Omental fat pad (tissue), 3 donors: ENCODE measurements at regions not wholly inside any gene's neighbourhood (a gene's known extent, or its start where the extent isn't known, plus 50 kb on each side); places are given as distances from the start of the nearest gene placed in this dataset.

ENCODE experiments used
- ATAC-seq: fragments of 150-250 bp; one replicate; pipeline ENCODE4 v1.9.1; 2016; ENCODE audit warnings: mild to moderate bottlenecking, moderate library complexity; ENCODE audit not compliant: low FRiP score
- DNase-seq: peaks from one replicate; pipeline ENCODE4 v3.0.0-alpha.2; 2019; ENCODE audit warnings: low spot score
- CTCF ChIP-seq, 3 donors: fragments of 450-650 bp; IDR thresholded peaks; one replicate each; pipeline ENCODE4 v1.5.1; 2016 to 2017; ENCODE audit warnings: antibody characterized with exemption in 3 of 3, mild to moderate bottlenecking in 3 of 3, moderate library complexity in 2 of 3

- TF ChIP-seq CTCF (IDR thresholded peaks at IDR 0.05), result no peak
- no peak for ATAC-seq
- DNase-seq, result no peak
These were observed 86.0 kb downstream of the DTWD1 start for GRCh38 chr15:49706805-49707204.

DNA sequence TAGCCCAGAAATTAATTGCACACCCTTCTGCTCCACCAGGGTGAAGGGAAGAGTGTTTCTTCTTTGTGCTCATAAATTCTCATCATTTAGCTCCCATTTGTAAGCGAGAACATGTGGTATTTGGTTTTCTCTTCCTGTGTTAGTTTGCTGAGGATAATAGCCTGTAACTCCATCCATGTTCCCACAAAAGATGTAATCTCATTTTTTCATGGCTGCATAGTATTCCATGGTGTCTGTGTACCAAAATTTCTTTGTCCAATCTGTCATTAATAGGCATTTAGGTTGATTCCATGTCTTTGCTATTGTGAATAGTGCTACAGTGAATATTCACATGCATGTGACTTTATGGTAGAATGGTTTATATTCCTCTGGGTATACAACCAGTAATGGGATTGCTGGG, 86.8 kb downstream of the DTWD1 start:
- ATAC-seq, result no peak
- no peak for DNase-seq
- no peak for TF ChIP-seq CTCF (IDR thresholded peaks at IDR 0.05)

DNA sequence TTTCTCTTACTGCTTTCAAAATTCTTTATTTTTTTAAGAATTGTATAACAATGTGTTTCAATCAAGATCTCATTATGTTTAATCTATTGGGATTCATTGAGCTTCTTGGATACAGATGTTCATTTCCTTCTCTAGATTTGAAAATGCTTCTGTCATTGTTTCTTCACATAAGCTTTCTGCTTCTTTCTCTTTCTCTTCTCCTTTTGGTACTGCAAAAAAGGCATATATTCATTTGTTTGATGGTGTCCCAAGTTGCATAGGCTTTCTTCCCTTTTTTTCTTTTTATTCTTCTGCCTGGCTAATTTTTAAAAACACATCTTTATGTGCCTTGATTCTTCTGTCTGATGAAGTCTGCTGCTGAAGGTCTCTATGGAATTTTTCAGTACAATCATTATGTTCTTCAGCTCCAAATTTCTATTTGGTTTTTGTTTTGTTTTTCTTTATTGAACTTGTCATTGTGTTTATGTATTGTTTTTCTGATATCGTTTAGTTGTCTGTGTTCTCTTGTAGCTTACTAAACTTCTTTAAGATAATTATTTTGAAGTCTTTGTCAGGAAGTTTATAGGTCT, 88.9 kb downstream of the DTWD1 start:
- no peak for ATAC-seq
- TF ChIP-seq CTCF (IDR thresholded peaks at IDR 0.05), result no peak
- no peak for DNase-seq

GRCh38 chr15:49712162-49712561, 91.3 kb downstream of the DTWD1 start:
- no peak for DNase-seq
- TF ChIP-seq CTCF (IDR thresholded peaks at IDR 0.05), result no peak
- ATAC-seq, result no peak

DNA sequence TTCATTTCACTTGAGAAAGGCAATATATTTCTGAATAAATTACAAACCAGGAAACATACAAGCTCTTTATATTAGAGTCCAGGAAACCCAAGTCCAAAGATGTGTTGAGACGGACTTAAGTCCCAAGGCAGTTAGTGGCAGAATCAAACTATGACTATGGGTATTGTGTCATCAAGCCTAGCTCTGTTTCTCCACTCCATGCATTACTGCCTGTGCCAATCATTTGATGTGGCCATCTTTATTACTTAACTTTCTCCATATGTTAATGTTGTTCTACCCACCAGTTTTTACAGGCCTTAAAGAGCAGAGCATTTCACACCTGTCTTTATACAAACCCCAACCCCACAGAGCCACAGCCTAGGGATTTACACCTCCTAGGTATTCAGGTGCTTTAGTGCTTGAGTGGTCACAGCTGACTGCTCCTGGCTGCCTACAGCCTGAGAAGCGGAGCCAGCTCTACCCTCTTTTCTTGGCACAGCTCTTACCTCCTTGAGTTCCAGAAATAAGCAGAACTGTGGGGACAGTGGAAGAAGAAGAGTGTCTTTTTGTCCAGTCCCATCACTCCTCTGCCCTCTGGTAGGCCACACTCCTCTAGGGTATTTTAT, 92.1 kb downstream of the DTWD1 start:
- TF ChIP-seq CTCF (IDR thresholded peaks at IDR 0.05), result no peak
- ATAC-seq (no peak), DNase-seq (no peak)

- DNase-seq (no peak), ATAC-seq (no peak)
- no peak for TF ChIP-seq CTCF (IDR thresholded peaks at IDR 0.05)
These were observed 94.4 kb downstream of the DTWD1 start for GRCh38 chr15:49715211-49715610.

- no peak for TF ChIP-seq CTCF (IDR thresholded peaks at IDR 0.05)
- DNase-seq (no peak), ATAC-seq (no peak)
These were observed 94.9 kb downstream of the DTWD1 start for GRCh38 chr15:49715701-49716100.
